ENCODE measurements at regions not wholly inside any gene's neighbourhood (a gene's known extent, or its start where the extent isn't known, plus 50 kb on each side); places are given as distances from the start of the nearest gene placed in this dataset.

DNA sequence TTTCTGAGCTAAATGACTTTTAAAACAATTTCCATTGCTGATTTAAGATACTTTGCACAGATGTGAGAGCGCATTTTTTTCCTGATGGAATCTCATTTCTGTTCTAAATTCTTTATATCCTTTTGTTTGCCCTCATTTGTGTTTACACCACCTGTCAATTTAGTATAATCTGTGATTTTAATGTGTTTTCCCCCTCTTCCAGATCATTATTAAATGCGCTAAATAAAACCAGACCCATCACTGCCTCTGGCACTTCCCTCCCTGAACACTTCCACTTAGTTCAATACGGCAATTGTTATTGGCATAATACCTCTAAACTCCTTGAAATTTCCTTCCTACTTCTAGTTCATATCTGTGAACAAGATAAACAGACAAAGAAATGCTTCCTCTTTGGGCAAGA, 186.9 kb upstream of the ADGRL2 start:
- DNase-seq: no peak

DNA sequence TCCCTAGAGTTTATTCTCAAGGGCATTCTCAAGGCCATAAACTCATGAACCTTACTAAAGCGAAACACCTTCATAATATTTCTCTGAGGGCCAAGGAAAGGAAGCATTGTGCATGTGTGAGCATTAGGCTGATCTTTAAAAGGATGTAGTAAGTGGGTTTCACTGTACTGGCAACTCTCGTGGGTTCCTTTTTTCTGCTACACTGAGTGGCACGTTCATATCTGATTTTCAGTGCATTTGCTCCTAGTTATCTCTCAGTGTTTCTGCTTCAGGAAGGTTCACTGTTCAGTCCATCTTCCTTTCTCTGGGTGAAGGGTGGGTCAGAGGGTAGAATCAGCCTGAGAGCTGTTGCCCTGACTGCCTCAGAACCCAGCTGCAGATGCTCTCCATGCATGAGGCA, 192.8 kb upstream of the ADGRL2 start:
- DNase-seq: no peak

DNA sequence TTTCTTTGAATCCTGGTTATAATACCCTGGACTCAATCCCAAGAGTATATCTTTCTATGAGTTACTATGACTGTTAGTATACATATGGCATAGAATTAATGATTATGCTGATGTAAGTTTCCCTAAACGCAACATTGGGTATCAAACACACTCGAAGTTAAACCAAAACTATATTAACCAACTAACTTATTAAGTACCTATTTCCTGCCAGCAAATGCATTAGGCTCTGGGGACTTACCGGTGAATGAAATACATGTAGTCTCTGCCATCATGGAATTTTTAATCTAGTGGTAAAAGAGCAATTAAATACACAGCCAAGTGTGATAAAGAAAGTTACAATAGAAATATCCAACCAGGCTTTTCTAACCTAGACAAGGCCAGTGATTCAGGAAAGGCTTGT, 193.6 kb upstream of the ADGRL2 start:
- DNase-seq: no peak

DNA sequence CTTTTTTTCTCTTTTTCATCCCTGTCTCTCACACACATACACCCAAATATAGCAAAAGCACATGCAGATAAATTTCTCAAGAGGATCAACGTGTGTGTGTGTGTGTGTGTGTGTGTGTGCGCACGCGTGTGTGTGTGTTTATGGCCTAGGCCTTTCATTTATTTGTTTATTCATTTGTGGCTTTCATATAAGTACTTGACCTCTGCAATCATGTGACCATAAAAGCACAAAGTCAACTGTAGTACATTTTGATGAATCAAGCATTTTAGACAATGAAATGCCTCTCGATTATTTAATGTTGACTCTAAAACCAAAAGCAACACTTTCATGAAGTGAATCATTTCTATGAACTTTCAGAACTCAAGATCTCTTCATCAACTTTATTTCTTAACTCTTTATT, 194.1 kb upstream of the ADGRL2 start:
- DNase-seq: no peak

DNA sequence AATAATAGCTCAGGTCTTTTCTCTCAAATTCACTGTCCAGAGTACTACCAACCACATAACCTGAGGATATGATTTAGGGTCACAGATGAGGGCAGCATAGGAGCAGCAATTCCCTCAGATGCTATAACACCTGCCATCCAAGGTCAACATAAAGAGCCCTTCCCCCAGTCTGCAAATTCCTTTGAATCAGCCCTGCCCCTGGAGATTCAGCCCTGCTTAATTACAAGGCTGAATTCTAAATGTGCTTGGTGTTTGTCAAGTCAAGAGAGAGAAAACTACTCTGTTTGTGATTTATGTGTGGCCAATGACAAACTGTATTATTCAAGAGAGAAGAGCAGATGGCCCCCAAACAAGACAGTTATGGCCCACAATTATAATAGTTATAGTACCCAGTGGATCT, 195.7 kb upstream of the ADGRL2 start:
- DNase-seq: no peak

DNA sequence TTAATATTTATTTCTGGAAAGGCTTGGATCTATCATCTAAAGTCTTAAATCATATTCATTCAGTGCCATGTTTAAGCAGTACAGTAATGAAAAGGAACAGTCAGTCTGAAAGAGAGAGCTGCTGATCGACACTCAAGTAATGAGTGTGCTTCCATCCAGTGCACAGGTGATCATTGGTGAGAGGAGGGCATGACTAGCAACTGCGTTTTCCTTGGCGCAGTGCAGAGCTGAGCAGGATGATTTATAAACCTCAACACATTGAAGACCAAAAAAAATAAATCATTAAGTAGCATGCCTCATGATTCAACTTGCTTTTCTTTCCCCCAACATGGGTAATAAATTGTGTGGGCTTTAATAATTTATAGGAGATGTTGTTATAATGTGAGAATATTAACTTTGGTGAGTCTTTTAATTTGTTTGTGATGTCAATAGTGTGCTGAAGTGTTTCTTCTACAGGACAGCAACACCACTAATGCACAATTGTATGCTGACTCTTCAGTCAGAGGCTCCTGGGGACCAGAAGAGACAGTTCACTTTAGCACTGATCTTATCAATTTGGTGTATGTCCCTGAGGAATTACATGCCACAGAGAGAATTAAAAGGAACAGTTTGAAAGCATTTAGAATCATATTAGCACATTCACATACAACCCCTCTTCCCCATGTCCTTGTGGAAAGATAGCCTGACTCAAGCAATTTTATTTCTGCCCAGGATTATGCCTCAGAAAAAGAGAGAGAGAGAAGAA, 199.7 kb upstream of the ADGRL2 start:
- DNase-seq: no peak

DNA sequence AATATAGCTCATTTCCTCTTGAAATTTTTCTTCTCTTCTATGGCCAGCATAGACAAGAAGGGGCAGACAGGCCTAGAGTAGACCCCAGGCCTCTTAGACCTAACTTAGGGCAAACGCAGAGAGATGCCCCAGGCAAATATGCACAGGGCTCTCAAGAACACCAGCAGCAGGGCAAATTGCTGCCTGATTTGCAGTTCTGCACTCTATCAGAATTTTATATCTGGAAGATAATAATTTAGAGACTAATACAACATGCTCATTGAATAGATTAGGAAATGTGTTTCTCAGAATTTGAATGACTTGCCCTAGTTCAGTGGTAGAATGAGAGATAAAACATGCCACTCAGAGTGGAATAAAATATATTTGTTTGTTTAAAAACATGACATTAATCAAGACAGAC, 200.4 kb upstream of the ADGRL2 start:
- no peak for DNase-seq

DNA sequence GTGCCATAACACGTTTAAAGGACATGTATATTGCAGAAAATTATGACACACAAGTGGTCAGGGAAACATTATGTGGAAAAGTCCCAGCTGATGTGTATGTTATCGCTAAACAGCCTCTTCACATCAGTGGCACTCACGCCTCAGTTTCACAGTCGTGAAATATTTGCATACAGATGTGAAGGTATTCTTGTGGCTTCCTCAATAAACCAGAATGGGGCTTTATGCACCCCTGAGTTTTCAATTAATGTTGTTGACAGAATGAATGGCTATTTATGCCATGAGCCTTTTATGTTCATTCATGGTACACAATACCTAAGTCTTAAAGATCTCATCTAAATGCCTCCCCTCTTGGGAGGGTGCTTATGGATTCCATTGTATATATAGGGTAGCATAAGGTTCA, 202.1 kb upstream of the ADGRL2 start:
- no peak for DNase-seq

DNA sequence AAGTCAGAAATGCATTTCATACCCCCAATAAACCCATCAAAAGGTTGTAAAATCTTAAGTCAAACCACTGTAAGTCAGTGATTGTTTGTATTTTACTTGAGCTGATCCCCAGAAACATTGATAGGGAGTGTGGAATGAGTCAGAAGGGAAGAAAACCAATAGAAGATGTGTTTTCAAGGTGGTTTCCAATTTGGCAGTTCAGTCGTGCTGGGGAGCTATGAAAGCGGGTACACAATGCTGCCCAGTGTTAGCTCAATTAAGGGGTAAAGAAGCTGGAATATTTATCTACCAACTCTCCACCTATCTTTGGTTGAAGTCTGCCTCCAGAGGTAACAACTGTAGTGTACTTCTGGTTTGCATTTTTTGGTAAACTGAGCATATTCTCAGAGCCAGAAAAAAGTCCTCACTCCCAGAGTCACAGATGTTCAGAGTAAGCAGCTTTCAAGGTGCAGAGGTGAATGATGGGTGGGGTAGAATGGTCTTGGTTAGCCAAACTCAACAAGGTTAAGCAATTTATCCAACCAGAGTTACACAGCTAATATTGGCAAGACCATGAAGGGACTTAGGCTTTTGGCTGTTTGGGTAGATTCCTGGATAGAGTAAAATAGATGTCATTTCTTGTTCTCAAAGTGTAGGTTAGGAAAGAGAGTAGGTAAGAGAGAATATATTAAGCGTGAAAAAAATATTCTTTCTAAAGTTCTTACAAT, 202.9 kb upstream of the ADGRL2 start:
- no peak for DNase-seq

DNA sequence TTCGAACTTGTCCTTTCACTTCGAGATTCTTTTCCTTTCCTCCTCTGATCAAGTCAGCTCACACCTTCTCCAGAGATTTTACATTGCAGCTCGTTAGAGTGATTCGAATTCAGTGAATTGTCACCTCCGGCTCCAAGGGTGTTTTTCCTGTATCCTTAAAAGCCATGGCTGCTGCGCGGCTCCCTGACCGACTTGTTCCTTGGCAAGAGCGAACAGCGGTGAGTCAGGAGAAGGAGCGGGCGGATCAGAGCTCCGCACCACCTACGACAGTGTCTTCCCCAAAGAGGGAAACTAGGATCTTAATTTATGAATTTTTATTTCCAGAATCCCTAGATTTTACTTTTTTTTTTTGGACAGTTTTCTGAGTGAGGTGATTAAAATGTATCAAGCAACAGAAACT, 204.4 kb upstream of the ADGRL2 start:
- DNase-seq: no peak

DNA sequence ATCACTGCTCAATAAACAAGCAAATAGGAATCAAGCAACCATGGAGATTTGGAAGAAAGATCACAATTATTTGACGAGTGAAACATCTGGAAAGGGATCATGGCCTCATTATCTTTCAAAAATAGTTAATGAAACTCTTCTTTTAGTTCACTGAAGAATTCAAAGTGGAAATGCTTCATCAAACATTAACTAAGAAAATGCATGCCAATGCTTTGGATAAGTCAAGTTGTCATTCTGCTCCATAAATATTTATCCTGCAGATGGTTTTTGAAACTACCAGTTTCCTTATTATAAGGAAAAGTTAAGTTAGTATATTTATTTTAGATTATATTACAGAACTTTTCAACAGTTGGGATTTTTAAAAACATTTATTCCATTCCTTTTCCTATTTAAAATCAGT, 206.5 kb upstream of the ADGRL2 start:
- no peak for DNase-seq

DNA sequence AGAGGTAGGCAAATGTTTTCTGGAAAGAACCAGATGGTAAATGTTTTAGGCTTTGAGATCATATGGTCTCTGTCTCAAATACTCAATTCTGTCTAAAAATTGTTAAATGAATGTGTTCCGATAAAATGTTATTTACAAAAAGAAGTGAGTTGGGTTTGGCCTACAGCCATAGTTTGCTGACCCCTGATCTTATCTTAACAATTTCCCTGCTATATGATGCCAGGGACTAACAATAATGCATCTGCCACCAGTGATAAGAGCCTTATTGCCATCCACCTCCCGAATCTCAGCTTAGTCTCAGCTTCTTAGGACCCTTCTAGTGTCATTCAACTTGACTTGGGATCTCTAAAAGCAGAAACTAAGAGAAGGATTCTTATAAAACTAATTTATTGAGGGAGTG, 208.5 kb upstream of the ADGRL2 start:
- no peak for DNase-seq

DNA sequence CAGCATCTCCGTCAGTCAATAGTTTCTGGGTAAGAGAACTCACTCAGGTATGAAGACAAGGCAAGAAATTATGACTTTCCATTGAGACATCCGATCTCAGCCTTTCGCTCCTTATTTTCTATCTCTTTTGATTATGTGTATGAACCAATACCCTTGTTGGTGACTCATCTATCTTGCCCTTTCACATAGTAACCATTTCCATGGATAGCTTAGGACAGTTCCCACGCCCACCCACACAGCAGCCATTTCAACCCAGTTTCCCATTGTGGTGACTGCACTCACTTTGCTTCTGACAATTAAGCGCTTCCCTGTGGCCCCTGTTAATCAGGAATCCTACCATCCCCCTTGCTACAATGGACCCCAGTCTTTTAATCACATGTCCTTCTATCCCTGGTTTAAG, 210.6 kb upstream of the ADGRL2 start:
- DNase-seq: no peak

DNA sequence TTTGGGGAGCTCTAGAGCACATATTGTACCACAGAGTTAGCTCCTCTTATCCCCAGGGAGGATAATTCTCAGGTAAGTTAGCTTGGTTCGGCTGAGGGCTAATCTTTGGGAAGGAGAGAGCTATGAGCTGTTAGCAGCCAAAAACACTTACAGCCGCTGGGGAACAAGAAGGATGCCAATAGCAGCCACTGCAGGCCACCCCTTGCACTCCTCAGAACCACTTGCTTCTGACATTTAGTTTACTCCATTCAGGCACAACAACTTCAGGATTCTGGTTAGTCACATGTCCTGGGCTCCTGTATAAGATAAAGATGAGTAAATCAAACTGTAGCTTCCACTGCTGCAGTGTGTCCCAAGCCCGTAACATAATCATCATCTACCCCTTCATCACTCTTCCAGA, 212.6 kb upstream of the ADGRL2 start:
- DNase-seq: no peak

DNA sequence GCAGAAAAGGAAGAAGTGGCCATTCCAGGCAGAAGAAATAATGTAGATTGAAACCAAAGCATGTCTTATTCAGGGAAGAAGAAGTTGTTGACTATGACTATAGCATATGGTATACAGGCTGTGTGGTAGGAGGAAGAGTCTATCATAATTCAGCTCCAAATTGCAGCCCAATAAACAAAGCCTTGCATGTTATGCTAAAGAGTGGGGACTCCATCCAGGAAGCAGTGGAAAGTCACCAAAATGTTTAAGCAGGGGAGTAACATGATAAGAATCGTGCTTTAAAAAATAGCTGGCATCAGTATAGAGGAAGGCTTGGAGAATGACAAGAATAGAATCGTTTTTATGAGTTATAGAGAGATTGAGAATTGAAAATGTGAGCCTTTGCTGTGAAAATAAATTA, 213.3 kb upstream of the ADGRL2 start:
- no peak for DNase-seq

DNA sequence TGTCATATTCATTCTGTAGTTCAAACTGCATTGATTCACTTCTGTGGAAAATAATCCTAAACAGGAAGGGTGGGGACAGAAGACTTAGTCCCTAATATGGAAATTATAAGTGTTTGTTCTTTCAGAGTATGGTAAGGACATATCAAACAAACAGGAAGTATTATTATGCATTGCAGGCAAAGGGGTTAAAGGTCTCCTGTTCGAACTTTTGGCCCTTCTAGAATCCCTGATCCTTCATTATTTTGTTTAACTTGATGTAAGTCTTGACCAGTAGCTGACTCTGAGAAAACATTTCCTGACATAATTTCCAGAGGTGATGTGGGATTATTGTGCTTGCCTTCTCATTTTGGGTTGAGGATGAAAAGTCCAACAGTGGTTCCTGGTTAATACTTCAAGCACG, 215.4 kb upstream of the ADGRL2 start:
- no peak for DNase-seq

DNA sequence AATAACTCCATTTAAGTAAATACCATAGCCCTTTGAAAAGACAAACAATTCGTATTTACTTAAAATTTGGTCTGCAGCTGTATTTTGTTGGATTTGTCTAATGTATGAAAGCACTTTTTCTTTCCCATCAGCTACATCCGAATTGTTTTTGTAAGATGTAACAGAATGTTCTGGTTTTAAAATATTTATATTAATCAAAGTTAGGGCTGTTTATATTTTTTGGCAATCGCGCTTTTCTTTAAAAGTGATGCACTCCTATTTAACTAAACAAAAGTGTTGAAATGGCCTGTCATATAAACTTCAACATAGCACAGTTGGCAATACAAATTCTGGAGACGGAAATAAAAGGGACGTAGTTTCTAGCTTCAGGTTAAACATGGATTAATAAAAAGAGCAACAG, 216.3 kb upstream of the ADGRL2 start:
- DNase-seq: no peak

DNA sequence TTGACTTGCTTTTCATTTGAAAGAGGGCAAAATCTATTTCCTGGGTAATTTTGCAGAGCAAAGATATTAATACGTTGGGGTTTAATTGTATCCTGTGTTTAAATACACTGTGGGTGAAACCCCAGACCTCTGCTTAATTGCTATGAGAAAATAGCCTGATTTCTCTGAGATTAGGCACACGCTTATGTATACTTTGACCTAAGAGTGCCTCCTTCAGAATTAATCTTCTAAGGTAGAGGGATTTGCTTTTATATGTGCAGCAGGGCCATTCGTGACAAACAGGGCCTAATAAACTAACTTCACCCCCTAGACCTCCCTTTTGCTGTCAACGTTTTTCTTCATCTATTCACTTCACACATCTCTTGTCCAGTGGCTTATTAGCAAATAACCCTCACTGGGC, 216.9 kb upstream of the ADGRL2 start:
- no peak for DNase-seq

DNA sequence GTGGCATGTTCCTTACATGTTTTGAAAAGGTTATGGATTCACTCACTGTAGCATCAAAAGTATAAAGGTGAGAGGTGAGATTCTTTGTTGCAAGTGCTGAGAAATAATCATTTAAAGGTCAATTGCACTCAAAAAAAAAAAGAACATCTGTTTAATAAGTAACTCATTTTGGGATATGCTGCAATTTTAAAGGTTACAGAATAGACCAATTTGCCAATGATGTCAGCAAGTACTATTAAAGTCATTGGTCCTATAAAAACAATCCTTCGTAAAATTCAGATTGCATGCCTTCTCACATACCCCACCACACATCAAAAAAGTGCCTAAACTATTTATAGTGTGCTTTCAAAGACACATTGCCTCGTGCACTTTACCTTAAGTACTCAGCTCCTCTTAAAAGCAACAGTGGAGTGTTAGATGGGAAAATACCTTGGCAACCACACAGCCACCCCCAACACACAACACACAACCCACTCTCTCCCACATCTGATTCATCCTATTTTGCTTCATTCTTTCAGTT, 218.2 kb upstream of the ADGRL2 start:
- no peak for DNase-seq

DNA sequence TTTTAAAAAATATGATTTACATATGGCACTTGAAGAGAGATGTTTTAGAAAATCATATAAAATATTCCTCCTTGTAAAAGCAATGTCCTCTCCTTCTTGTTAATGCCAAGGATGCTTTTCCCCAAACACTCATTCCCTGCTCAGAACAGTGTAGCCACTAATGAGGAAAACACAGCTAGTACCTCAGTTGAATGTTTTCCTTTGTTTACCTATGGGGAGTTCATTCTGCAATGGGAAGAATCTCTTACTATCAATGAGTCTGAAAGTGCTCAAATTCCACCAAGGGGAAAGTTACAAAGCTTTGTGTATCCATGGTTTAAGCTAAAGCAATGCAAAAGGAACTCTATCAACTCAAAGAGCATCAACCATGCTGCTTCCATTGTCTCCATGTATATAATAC, 221.9 kb upstream of the ADGRL2 start:
- no peak for DNase-seq

DNA sequence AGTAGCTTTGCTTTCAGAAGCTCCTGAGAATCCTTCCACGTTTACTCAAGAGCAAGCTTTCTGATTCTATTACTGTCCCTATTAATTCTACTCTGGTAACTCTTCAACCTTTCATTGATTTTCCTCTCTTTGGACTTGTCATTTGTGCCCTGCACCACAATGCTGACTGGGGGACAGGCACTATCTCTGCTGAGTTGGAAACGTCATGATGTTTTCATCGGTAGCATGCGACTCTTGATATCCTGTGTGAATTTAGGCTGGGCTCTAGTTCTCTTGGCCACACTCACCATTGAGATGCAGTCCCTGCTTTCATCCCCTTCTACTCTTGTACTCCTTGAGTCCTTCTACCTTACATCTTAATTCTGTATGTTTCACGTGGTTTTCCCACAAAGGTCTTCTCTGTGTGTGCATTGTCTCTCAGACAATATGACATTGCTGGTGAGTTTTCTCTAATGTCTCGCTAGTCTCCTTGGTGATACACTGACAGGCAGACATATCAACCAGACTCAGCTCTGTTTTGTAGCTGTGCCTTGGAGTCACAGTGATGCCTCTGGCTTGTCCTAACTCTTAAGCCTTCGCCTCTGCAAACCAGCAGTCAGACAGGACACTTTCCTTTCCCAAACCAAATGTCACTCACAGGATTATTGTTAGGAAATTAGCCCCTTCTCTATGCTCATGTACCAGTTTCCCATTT, 223.6 kb upstream of the ADGRL2 start:
- no peak for DNase-seq

DNA sequence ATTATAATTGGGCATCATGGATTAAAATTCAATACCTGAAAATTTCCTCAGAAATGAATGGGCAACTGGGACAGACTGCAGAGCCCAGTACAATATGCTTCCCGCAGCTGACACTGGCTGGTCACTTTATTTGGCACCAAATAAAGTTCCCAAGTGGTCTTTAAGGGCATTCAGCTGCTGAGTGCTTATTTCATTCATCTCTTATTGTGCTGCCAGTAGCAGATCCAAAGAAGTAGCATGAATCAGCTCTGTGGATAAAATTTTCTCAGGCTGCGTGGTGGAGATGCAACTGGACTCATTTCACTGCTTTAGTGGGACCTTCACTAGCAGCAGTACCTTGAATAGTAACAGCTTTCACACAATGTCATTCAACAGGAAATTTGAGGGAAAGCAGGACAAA, 226.3 kb upstream of the ADGRL2 start:
- no peak for DNase-seq

DNA sequence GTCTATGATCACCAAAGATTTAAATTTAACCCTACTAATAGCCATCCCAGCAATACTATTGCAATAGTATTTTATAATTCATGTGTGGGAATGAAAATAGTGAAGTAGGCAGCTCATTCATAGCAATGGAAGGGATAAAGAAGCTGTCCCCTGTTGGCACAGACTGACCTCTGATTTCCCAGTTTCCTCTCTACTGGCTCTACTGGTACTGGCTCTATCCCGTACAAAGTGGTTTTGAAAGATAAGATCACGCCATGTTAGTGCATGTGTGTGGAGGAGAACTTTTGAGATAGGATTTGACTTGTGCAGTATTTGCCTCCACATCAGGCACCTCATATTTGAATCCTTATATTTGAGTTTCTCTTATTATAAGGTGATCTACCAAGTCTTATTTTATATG, 227.3 kb upstream of the ADGRL2 start:
- no peak for DNase-seq

DNA sequence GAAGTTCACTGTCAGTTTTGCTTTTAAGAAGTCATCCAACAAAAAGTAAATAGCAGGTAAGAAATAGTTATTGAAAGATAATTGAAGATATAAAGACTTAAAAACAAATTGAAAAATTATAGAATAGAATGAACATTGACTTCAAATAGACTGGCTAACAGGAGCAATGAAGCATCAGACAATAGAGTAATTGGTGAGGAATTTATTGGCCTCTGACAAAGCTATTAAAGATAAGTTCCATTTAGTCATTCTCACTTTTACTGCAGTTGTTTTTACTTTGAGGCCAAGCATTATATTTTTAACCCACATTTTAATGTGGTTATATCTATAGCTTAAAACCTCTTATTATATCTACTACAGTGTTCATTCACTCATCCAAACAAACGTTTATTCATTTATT, 228.8 kb upstream of the ADGRL2 start:
- no peak for DNase-seq

Data from NCI-H1694 (cell line).